Activated T-helper 17 cell treated with anti-CD3 and anti-CD28 coated beads, Interleukin-2, amount 50 U/mL, for 72 hours (primary cell): ENCODE measurements at regions not wholly inside any gene's neighbourhood (a gene's known extent, or its start where the extent isn't known, plus 50 kb on each side); places are given as distances from the start of the nearest gene placed in this dataset.

Experiments used
- ATAC-seq: fragments of 150-1000 bp; cut with Tn5 transposase; replicated peaks from 2 replicates; pipeline ENCODE4 v1.10.0; 2021; ENCODE audit warnings: mild to moderate bottlenecking, moderate library complexity
- H3K27ac Mint-ChIP-seq: one replicate; pipeline ENCODE4 v1.8.0; 2022; ENCODE audit warnings: mixed read lengths
- H3K27me3 Mint-ChIP-seq: one replicate; pipeline ENCODE4 v1.8.0; 2022; ENCODE audit warnings: mixed read lengths
- H3K36me3 Mint-ChIP-seq: one replicate; pipeline ENCODE4 v1.8.0; 2022; ENCODE audit warnings: low read depth, mild to moderate bottlenecking, mixed read lengths
- H3K4me1 Mint-ChIP-seq: one replicate; pipeline ENCODE4 v1.8.0; 2022; ENCODE audit warnings: mixed read lengths
- H3K4me3 Mint-ChIP-seq: one replicate; pipeline ENCODE4 v1.8.0; 2022; ENCODE audit warnings: mild to moderate bottlenecking, mixed read lengths
- H3K9me3 Mint-ChIP-seq: one replicate; pipeline ENCODE4 v1.8.0; 2022; ENCODE audit warnings: mixed read lengths

- ATAC-seq = no peak
- no peaks in the 10 kb centered on the region for H3K27me3 Mint-ChIP-seq
- H3K4me3 Mint-ChIP-seq = no peak overlapping the region
- no peaks in the 10 kb centered on the region for H3K4me1 Mint-ChIP-seq
- no peaks in the 10 kb centered on the region for H3K36me3 Mint-ChIP-seq
- no peak overlapping the region for H3K27ac Mint-ChIP-seq
- no peaks in the 10 kb centered on the region for H3K9me3 Mint-ChIP-seq
Observed at GRCh38 chr6:14966906-14967711, 278.8 kb upstream of the JARID2 start.

DNA sequence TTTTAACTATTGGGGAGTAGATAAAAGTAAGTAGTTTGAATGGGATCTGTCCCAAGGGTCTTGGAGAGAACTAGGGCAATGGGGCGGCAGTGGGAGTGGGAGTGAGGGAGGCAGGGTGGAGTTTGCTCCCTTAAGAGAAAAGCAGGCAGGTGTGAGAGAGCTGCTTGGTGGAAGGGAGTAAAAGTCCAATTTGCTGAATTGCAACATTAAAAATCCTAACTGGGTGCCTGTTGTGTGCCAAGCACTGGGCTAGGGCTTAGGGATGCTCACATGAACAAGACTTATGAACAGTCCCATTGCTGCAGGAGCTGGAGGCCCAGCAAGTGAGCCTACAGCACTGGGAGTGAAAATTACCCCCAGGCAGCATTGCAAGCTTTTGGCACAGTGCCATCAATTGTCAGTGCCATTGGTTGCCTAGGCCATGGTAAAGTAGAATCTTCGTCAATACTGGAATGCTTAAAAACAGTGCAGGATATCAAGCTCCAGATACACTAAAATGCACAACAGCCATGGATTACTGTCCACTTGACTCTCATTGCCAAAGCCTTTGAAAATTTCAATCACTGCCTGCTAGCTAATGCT is 277.7 kb upstream of the JARID2 start:
- Mint-ChIP-seq H3K4me3 (no peak overlapping the region), H3K27ac (no peak overlapping the region), H3K36me3 (no peaks in the 10 kb centered on the region), H3K4me1 (no peaks in the 10 kb centered on the region), H3K9me3 (no peaks in the 10 kb centered on the region), H3K27me3 (no peaks in the 10 kb centered on the region)
- no peak for ATAC-seq

DNA sequence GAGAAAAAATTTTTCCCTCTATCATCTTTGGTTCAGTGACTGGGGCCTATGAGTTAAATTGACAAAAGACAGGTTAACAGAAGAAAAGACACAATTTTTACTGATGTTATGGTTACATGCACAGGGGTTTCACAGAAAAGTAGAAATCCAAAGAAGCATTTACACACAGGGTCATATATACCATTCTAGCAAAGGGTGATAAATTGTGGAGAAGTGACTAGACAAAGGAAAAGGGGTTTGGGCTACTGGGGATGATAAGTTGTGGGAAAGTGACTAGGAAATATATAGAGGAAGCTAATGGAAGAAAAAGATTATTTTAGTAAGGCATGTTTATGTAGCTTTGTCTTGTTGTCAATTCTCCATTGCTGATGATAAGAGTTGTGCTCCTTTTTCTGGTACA is 276.7 kb upstream of the JARID2 start:
- Mint-ChIP-seq H3K27ac (no peak overlapping the region), H3K4me3 (no peak overlapping the region), H3K27me3 (no peaks in the 10 kb centered on the region), H3K9me3 (no peaks in the 10 kb centered on the region), H3K4me1 (no peaks in the 10 kb centered on the region), H3K36me3 (no peaks in the 10 kb centered on the region)
- ATAC-seq = no peak

DNA sequence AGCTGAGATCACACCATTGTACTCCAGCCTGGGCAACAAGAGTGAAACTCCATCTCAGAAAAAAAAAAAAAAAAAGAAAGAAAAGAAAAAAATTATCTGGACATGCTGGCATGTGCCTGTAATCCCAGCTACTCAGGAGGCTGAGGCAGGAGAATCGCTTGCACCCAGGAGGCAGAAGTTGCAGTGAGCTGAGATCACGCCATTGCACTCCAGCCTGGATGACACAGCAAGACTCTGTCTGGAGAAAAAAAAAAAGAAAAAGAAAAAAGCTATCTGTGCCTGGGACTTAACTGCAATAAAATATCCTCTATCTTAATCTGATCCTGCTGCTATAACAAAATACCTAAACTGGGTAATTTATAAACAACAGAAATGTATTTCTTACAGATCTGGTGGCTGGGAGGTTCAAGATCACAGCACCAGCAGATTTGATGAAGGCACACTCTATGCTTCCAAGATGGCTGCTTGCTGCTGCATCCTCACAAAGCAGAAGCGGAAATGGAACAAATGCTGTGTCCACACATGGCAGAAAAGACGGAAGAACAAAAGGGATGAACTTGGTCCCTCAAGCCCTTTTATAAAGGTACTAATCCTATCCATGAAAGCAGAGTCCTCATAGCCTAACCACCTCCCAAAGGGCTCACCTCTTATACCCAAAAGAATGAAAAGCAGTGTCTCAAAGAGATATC is 273.3 kb upstream of the JARID2 start:
- no peaks in the 10 kb centered on the region for H3K36me3 Mint-ChIP-seq
- no peaks in the 10 kb centered on the region for H3K27me3 Mint-ChIP-seq
- no peaks in the 10 kb centered on the region for H3K4me1 Mint-ChIP-seq
- H3K27ac Mint-ChIP-seq = no peak overlapping the region
- H3K9me3 Mint-ChIP-seq = no peaks in the 10 kb centered on the region
- H3K4me3 Mint-ChIP-seq = no peak overlapping the region
- ATAC-seq = no peak

DNA sequence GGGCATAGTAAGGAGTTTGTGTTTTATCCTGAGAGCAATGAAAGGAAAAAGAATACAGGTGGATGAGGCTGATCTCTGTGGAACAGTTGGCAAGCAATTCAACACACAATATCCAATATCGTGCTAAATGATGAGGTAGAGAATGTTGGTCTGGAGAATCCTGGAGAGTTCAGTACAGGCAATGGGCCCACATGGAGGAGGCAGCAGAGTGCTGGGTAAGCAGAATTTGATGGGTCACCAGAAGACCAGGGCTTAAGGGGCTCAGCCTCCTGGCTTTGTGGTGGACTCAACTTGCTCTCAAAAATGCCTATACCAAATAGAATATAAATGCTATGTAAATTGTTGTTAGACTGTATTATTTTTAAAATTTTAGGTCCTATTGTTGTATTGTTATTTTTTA is 271.5 kb upstream of the JARID2 start:
- H3K27me3 Mint-ChIP-seq = no peaks in the 10 kb centered on the region
- ATAC-seq = no peak
- H3K4me1 Mint-ChIP-seq = no peaks in the 10 kb centered on the region
- H3K27ac Mint-ChIP-seq = no peak overlapping the region
- H3K36me3 Mint-ChIP-seq = no peaks in the 10 kb centered on the region
- no peaks in the 10 kb centered on the region for H3K9me3 Mint-ChIP-seq
- no peak overlapping the region for H3K4me3 Mint-ChIP-seq

DNA sequence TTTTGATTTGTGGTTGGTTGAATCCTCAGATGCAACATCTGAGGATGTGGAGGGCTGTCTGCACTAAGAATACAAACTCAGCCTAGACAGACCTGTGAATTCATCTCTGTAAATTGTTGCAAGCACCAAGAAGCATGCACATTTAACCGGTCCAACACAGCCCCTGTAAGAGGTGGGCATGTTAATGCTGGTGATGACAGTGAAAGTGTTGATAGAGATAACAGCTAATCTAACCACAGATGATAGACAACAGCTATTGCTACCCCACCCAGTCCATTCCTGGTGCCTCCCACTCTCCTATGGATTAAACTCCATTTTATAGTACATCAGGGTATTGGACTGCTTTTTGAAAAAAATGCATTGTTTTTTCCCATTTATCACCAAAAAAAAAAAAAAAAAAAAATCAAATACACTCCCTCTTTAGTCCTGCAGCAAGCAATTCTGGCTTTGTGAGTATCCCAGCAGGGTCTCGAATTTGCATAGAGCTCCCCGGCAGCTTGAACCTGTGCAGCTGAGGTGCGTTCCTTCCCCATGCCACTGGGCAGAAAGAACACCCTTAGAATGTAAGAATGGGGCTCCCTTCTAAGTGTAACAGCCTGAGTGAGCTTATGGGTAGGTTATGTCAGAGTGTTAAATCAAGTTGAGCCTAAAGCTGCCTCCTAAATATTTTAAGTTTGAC is 270.9 kb upstream of the JARID2 start:
- Mint-ChIP-seq H3K9me3 (no peaks in the 10 kb centered on the region), H3K4me1 (peaks cover 4% of the 10 kb centered on the region), H3K27ac (no peak overlapping the region), H3K4me3 (no peak overlapping the region), H3K27me3 (peaks cover 4% of the 10 kb centered on the region), H3K36me3 (no peaks in the 10 kb centered on the region)
- ATAC-seq = no peak

- no peak for ATAC-seq
Observed at GRCh38 chr6:14975471-14975817, 270.4 kb upstream of the JARID2 start.

GRCh38 chr6:14977747-14978382 is 268.0 kb upstream of the JARID2 start:
- Mint-ChIP-seq H3K36me3 (no peaks in the 10 kb centered on the region), H3K27ac (no peak overlapping the region), H3K4me3 (no peak overlapping the region), H3K27me3 (peaks cover 4% of the 10 kb centered on the region), H3K9me3 (no peaks in the 10 kb centered on the region), H3K4me1 (peaks cover 5% of the 10 kb centered on the region)
- no peak for ATAC-seq

More at GRCh38 chr6:14975471-14975817, 270.4 kb upstream of the JARID2 start:
- H3K36me3 Mint-ChIP-seq = no peaks in the 10 kb centered on the region
- peaks cover 5% of the 10 kb centered on the region for H3K4me1 Mint-ChIP-seq
- no peak overlapping the region for H3K4me3 Mint-ChIP-seq
- no peaks in the 10 kb centered on the region for H3K9me3 Mint-ChIP-seq
- peaks cover 4% of the 10 kb centered on the region for H3K27me3 Mint-ChIP-seq
- no peak overlapping the region for H3K27ac Mint-ChIP-seq

GRCh38 chr6:14981960-14982359 is 263.9 kb upstream of the JARID2 start:
- no peak overlapping the region for H3K27ac Mint-ChIP-seq
- peaks cover 12% of the 10 kb centered on the region for H3K27me3 Mint-ChIP-seq
- peaks cover 5% of the 10 kb centered on the region for H3K4me1 Mint-ChIP-seq
- no peak overlapping the region for H3K4me3 Mint-ChIP-seq
- no peak for ATAC-seq
- no peaks in the 10 kb centered on the region for H3K36me3 Mint-ChIP-seq
- no peaks in the 10 kb centered on the region for H3K9me3 Mint-ChIP-seq

DNA sequence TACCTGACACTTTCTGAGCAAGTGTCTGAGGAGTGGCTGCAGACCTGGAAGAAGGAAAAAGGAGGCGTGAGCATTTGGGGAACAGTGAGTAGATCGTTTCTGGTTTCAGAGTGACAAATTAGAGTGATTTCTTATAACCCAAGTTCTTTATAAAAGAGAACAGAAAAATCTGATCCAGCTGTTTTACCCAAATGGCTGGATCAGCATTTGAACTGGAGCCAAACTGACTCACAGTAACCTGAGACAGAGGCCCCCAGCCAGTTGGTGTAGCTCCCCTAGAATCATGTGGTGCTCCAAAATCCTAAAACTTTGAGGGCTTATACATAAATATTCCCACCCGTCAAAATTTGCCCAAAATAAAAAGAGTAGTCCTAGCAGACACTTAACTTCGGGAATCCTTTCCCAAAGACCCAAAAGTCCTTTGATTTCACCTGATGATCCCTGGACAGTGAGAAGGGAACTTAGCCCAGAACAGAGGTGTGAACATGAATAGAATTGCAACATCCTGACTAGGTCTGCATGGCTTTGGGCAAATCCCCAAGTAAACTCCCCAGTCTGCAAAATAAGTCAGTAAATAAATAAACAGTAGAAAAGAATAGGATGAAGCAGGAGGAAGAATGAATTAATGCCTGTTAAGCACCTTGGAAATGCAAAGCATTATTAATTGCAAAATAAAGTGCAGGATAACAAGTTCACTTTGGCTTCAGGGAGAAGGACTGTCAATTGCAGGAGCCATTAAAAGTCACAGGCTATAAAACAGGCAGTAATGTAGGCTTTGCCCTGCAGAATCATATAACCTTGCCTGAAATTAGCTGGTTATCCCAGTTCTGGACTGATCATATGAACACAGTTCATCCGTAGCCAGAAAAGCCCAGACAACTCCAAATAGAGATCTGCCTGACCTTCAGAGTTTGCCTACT is 262.0 kb upstream of the JARID2 start:
- Mint-ChIP-seq H3K4me1 (peaks cover 5% of the 10 kb centered on the region), H3K36me3 (no peaks in the 10 kb centered on the region), H3K4me3 (no peak overlapping the region), H3K27me3 (peaks cover 12% of the 10 kb centered on the region), H3K9me3 (no peaks in the 10 kb centered on the region), H3K27ac (no peak overlapping the region)
- no peak for ATAC-seq

DNA sequence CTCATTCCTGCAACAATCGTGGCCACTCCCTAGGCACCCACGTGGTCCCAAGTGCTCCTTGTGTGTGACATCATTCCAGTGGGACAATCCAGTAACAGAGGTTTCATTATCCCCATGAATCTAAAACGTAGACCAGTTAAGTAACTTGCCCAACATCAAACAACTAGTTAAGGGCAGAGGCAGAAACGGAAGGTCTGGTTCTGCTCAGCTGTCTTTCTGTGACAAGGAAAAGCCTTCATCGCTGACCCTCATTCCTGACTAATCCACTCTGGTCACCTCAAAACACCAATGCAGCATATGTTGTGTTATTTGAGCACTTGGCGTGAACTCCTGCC is 261.4 kb upstream of the JARID2 start:
- Mint-ChIP-seq H3K27me3 (peaks cover 12% of the 10 kb centered on the region), H3K9me3 (no peaks in the 10 kb centered on the region), H3K4me3 (no peak overlapping the region), H3K27ac (no peak overlapping the region), H3K4me1 (peaks cover 5% of the 10 kb centered on the region), H3K36me3 (no peaks in the 10 kb centered on the region)
- no peak for ATAC-seq

- no peaks in the 10 kb centered on the region for H3K36me3 Mint-ChIP-seq
- no peak overlapping the region for H3K27ac Mint-ChIP-seq
- H3K4me3 Mint-ChIP-seq = no peak overlapping the region
- H3K27me3 Mint-ChIP-seq = peaks cover 8% of the 10 kb centered on the region
- H3K4me1 Mint-ChIP-seq = no peaks in the 10 kb centered on the region
- ATAC-seq = no peak
- no peaks in the 10 kb centered on the region for H3K9me3 Mint-ChIP-seq
Observed at GRCh38 chr6:14985366-14985765, 260.5 kb upstream of the JARID2 start.

GRCh38 chr6:14986370-14986769 is 259.5 kb upstream of the JARID2 start:
- no peaks in the 10 kb centered on the region for H3K9me3 Mint-ChIP-seq
- no peak for ATAC-seq
- H3K4me1 Mint-ChIP-seq = no peaks in the 10 kb centered on the region
- H3K4me3 Mint-ChIP-seq = no peak overlapping the region
- peaks cover 8% of the 10 kb centered on the region for H3K27me3 Mint-ChIP-seq
- no peaks in the 10 kb centered on the region for H3K36me3 Mint-ChIP-seq
- H3K27ac Mint-ChIP-seq = no peak overlapping the region

DNA sequence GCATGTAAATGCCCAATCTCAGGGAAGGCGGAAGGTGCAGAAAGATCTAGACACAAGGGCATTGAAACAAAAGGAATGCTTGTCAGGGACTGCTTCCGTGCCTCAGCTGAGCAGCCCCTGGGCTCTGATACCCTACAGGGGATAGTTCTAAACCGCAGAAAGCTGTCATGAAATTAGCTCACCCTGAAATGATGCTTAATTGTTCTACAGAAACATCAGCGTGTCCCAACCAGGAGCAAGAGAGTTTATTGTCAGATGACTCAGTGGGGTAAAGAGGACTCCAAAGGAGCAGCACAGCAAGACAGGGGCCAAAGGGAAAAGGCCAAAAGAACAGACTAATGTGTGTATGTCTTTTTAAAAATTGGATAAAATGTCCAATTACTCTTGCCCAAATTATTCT is 258.4 kb upstream of the JARID2 start:
- no peaks in the 10 kb centered on the region for H3K9me3 Mint-ChIP-seq
- H3K4me3 Mint-ChIP-seq = no peak overlapping the region
- no peak for ATAC-seq
- H3K36me3 Mint-ChIP-seq = no peaks in the 10 kb centered on the region
- no peak overlapping the region for H3K27ac Mint-ChIP-seq
- H3K4me1 Mint-ChIP-seq = no peaks in the 10 kb centered on the region
- peaks cover 8% of the 10 kb centered on the region for H3K27me3 Mint-ChIP-seq
